Stimulated activated CD4-positive, alpha-beta T cell treated with anti-CD3 and anti-CD28 coated beads, Interleukin-15, amount 100 ng/mL, for 24 hours (primary cell): ENCODE measurements at regions not wholly inside any gene's neighbourhood (a gene's known extent, or its start where the extent isn't known, plus 50 kb on each side); places are given as distances from the start of the nearest gene placed in this dataset.

Experiments used
- DNase-seq: peaks from one replicate; pipeline ENCODE4 v3.0.0-alpha.2; 2020

- DNase-seq = no peak
These were observed 342.0 kb upstream of the ACTBL2 start for GRCh38 chr5:57824623-57825022.

GRCh38 chr5:57824047-57824446 is 341.4 kb upstream of the ACTBL2 start:
- no peak for DNase-seq

- DNase-seq = no peak
These were observed 340.0 kb upstream of the ACTBL2 start for GRCh38 chr5:57822651-57823050.

GRCh38 chr5:57818397-57818796 is 335.8 kb upstream of the ACTBL2 start:
- DNase-seq = no peak

- DNase-seq = no peak
These were observed 335.3 kb upstream of the ACTBL2 start for GRCh38 chr5:57817924-57818323.

- no peak for DNase-seq
These were observed 334.4 kb upstream of the ACTBL2 start for GRCh38 chr5:57817001-57817453.

- no peak for DNase-seq
These were observed 333.5 kb upstream of the ACTBL2 start for GRCh38 chr5:57816108-57816507.

- no peak for DNase-seq
These were observed 323.1 kb upstream of the ACTBL2 start for GRCh38 chr5:57805732-57806131.

- no peak for DNase-seq
These were observed 322.6 kb upstream of the ACTBL2 start for GRCh38 chr5:57805170-57805569.

- DNase-seq = no peak
These were observed 321.9 kb upstream of the ACTBL2 start for GRCh38 chr5:57804505-57804904.

- DNase-seq = no peak
These were observed 321.4 kb upstream of the ACTBL2 start for GRCh38 chr5:57804007-57804444.

GRCh38 chr5:57802131-57802530 is 319.5 kb upstream of the ACTBL2 start:
- DNase-seq = no peak

- DNase-seq = no peak
These were observed 312.6 kb upstream of the ACTBL2 start for GRCh38 chr5:57795203-57795602.

- DNase-seq = no peak
These were observed 309.3 kb upstream of the ACTBL2 start for GRCh38 chr5:57791875-57792274.

- DNase-seq = no peak
These were observed 303.3 kb upstream of the ACTBL2 start for GRCh38 chr5:57785946-57786345.

- DNase-seq = no peak
These were observed 301.5 kb upstream of the ACTBL2 start for GRCh38 chr5:57784121-57784520.

GRCh38 chr5:57783693-57784092 is 301.1 kb upstream of the ACTBL2 start:
- no peak for DNase-seq

GRCh38 chr5:57780961-57781325 is 298.3 kb upstream of the ACTBL2 start:
- no peak for DNase-seq

- no peak for DNase-seq
These were observed 297.8 kb upstream of the ACTBL2 start for GRCh38 chr5:57780306-57780960.

- peak; percentile 10 for DNase-seq
These were observed 297.0 kb upstream of the ACTBL2 start for GRCh38 chr5:57779383-57780223.

- no peak for DNase-seq
These were observed 296.0 kb upstream of the ACTBL2 start for GRCh38 chr5:57778501-57779091.

GRCh38 chr5:57777174-57777581 is 294.6 kb upstream of the ACTBL2 start:
- DNase-seq = no peak

GRCh38 chr5:57776035-57776434 is 293.4 kb upstream of the ACTBL2 start:
- no peak for DNase-seq

- DNase-seq = no peak
These were observed 291.8 kb upstream of the ACTBL2 start for GRCh38 chr5:57774439-57774838.
